ENCODE measurements at regions not wholly inside any gene's neighbourhood (a gene's known extent, or its start where the extent isn't known, plus 50 kb on each side); places are given as distances from the start of the nearest gene placed in this dataset.

- Histone ChIP-seq H3K56ac (ENCODE audit: insufficient read length, low read depth, low read length) (no peak overlapping the region), H3K14ac (ENCODE audit: insufficient read depth, low read length) (no peak overlapping the region), H3K4me1 (ENCODE audit: insufficient read depth, low read length) (no peaks in the 10 kb centered on the region), H2BK20ac (ENCODE audit: low read depth, low read length, poor library complexity, severe bottlenecking) (no peak overlapping the region), H3K79me1 (ENCODE audit: insufficient read depth, low read depth, low read length, poor library complexity, severe bottlenecking) (no peaks in the 10 kb centered on the region), H2BK12ac (ENCODE audit: insufficient read length, low read depth, low read length) (no peak overlapping the region), H3K27ac (ENCODE audit: insufficient read length, low read depth, low read length) (no peak overlapping the region), H2BK5ac (ENCODE audit: insufficient read length, low read length) (no peak overlapping the region), H3T11ph (ENCODE audit: low read length) (no peak overlapping the region), H4K5ac (ENCODE audit: insufficient read length, low read depth, low read length) (no peak overlapping the region), H3K27me3 (ENCODE audit: insufficient read depth, low read length) (no peaks in the 10 kb centered on the region), H4K20me1 (ENCODE audit: control insufficient read depth, insufficient read depth, insufficient read length) (no peaks in the 10 kb centered on the region), H2AFZ (ENCODE audit: low read length) (no peak overlapping the region), H3K23ac (ENCODE audit: insufficient read length, low read depth, low read length) (no peak overlapping the region), H3K79me2 (ENCODE audit: insufficient read depth, low read length) (no peaks in the 10 kb centered on the region), H3K9ac (ENCODE audit: extremely low read depth, insufficient read length, low read length) (no peak overlapping the region), H2AK5ac (ENCODE audit: insufficient read length, low read length) (no peak overlapping the region), H3K23me2 (ENCODE audit: insufficient read length, low read depth, low read length, poor library complexity, severe bottlenecking) (no peaks in the 10 kb centered on the region), H2BK120ac (ENCODE audit: low read depth, low read length, poor library complexity, severe bottlenecking) (no peak overlapping the region), H3K4ac (ENCODE audit: low read depth, low read length) (no peak overlapping the region), H3K4me2 (ENCODE audit: insufficient read depth, insufficient read length, low read length) (no peak overlapping the region), H4K91ac (ENCODE audit: insufficient read length, low read depth, low read length) (no peak overlapping the region), H3K18ac (ENCODE audit: insufficient read length, low read depth, low read length) (no peak overlapping the region), H3K9me3 (ENCODE audit: control insufficient read depth, low read depth, low read length) (no peaks in the 10 kb centered on the region), H4K8ac (replicated peaks; ENCODE audit: insufficient read length, low read depth, low read length) (no peak overlapping the region), H2BK15ac (ENCODE audit: low read depth, low read length) (no peak overlapping the region)
- no peaks in the 10 kb centered on the region for H3K36me3 Mint-ChIP-seq (ENCODE audit: insufficient read depth in 1 of 3, low read depth in 3 of 3)
- H3K27ac Mint-ChIP-seq: no peak overlapping the region
- H3K4me1 Mint-ChIP-seq: no peaks in the 10 kb centered on the region
- peaks cover 8% of the 10 kb centered on the region for H3K27me3 Mint-ChIP-seq (ENCODE audit: low read depth)
- WGBS (ENCODE audit: extremely low coverage, insufficient read length, low lambda C conversion rate): no CpG with 5 or more reads among the region's 6 CpGs
- no peaks in the 10 kb centered on the region for H3K9me3 Mint-ChIP-seq
- TF ChIP-seq CTCF (conservative IDR thresholded peaks at IDR 0.05): no peak
- no peak for DNase-seq
- H3K4me3 Mint-ChIP-seq: no peak overlapping the region
Observed at GRCh38 chr11:134686460-134687061, 274.5 kb upstream of the B3GAT1 start.
